KMS-11 (cell line): ENCODE measurements at regions not wholly inside any gene's neighbourhood (a gene's known extent, or its start where the extent isn't known, plus 50 kb on each side); places are given as distances from the start of the nearest gene placed in this dataset.
"Not testable (repeated sequence)": the region's sequence is repeated elsewhere in the genome, so short reads cannot be mapped to it uniquely, and the experiment has no call there.

Experiments
- H2AFZ ChIP-seq: fragments of 200-600 bp; sonication (generic); 2 replicates; pipeline ENCODE4 v1.6.1; 2016; ENCODE audit warnings: antibody characterized with exemption, mixed run types, low read depth
- H3K27ac ChIP-seq: fragments of 200-600 bp; sonication (generic); 2 replicates; pipeline ENCODE4 v1.6.1; 2016; ENCODE audit warnings: mild to moderate bottlenecking, mixed run types
- H3K27me3 ChIP-seq: fragments of 200-600 bp; sonication (generic); 2 replicates; pipeline ENCODE4 v1.6.1; 2017; ENCODE audit warnings: mild to moderate bottlenecking, low read depth, mixed run types, moderate library complexity; ENCODE audit not compliant: insufficient read depth
- H3K36me3 ChIP-seq: fragments of 200-600 bp; sonication (generic); 2 replicates; pipeline ENCODE4 v1.6.1; 2017; ENCODE audit warnings: mild to moderate bottlenecking, mixed run types; ENCODE audit not compliant: insufficient read depth
- H3K4me1 ChIP-seq: fragments of 200-600 bp; sonication (generic); 2 replicates; pipeline ENCODE4 v1.6.1; 2016; ENCODE audit warnings: mild to moderate bottlenecking, low read depth, mixed run types; ENCODE audit not compliant: poor library complexity, severe bottlenecking
- H3K4me2 ChIP-seq: fragments of 200-600 bp; sonication (generic); 2 replicates; pipeline ENCODE4 v1.7.0; 2016; ENCODE audit warnings: mild to moderate bottlenecking, mixed run types
- H3K4me3 ChIP-seq: fragments of 200-600 bp; sonication (generic); IDR thresholded peaks from 2 replicates; pipeline ENCODE4 v1.6.1; 2017; ENCODE audit warnings: low read depth, low read length, mixed read lengths; ENCODE audit not compliant: insufficient read depth
- H3K79me2 ChIP-seq: fragments of 200-600 bp; sonication (generic); 2 replicates; pipeline ENCODE4 v1.6.1; 2016; ENCODE audit warnings: low read depth, mixed run types; ENCODE audit not compliant: insufficient read depth
- H3K9ac ChIP-seq: fragments of 200-600 bp; sonication (generic); 2 replicates; pipeline ENCODE4 v1.6.1; 2016; ENCODE audit warnings: mild to moderate bottlenecking, mixed run types
- H4K20me1 ChIP-seq: fragments of 200-600 bp; sonication (generic); 2 replicates; pipeline ENCODE4 v1.6.1; 2016; ENCODE audit warnings: mild to moderate bottlenecking, mixed run types; ENCODE audit not compliant: insufficient read depth
- TF ChIP-seq, protein P1 (sequence below): fragments of 200-600 bp; sonication (generic); conservative IDR thresholded peaks from 2 replicates; pipeline ENCODE4 v1.6.1; 2017; ENCODE audit warnings: low read depth, mild to moderate bottlenecking, antibody characterized with exemption, low read length, moderate library complexity, mixed read lengths

GRCh38 chr5:82975396-82975795 is 101.8 kb downstream of the TMEM167A start:
- Histone ChIP-seq H3K9ac (no peak overlapping the region), H3K4me3 (no peak overlapping the region), H3K27ac (no peak overlapping the region), H3K4me2 (no peak overlapping the region), H3K79me2 (no peaks in the 10 kb centered on the region), H3K36me3 (no peaks in the 10 kb centered on the region), H2AFZ (no peak overlapping the region), H3K27me3 (no peaks in the 10 kb centered on the region), H4K20me1 (no peaks in the 10 kb centered on the region), H3K4me1 (no peaks in the 10 kb centered on the region)
- TF ChIP-seq, protein P1, sequence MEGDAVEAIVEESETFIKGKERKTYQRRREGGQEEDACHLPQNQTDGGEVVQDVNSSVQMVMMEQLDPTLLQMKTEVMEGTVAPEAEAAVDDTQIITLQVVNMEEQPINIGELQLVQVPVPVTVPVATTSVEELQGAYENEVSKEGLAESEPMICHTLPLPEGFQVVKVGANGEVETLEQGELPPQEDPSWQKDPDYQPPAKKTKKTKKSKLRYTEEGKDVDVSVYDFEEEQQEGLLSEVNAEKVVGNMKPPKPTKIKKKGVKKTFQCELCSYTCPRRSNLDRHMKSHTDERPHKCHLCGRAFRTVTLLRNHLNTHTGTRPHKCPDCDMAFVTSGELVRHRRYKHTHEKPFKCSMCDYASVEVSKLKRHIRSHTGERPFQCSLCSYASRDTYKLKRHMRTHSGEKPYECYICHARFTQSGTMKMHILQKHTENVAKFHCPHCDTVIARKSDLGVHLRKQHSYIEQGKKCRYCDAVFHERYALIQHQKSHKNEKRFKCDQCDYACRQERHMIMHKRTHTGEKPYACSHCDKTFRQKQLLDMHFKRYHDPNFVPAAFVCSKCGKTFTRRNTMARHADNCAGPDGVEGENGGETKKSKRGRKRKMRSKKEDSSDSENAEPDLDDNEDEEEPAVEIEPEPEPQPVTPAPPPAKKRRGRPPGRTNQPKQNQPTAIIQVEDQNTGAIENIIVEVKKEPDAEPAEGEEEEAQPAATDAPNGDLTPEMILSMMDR, result no peak

DNA sequence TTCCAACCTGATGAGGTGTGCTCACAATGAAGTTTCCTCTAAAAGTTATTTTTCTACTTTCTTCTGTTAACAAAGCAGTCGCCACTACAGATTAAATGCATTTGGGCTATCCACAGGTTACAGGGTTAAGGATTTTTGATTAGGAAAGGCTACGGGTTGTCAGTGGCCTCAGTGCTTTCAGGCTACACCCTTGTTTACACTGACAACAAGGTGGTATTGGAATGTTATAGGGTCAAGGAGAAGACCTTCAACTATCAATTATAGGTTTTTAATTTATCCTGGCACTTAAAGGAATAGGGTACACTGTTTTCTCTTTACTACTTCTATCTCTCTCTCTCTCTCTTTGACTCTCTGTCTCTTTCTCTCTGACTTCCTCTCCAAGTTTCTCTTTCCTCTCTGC is 102.8 kb downstream of the TMEM167A start:
- H3K4me2 ChIP-seq, H2AFZ ChIP-seq, H4K20me1 ChIP-seq, H3K4me1 ChIP-seq, H3K27ac ChIP-seq, H3K36me3 ChIP-seq, H3K27me3 ChIP-seq, H3K79me2 ChIP-seq, H3K4me3 ChIP-seq, H3K9ac ChIP-seq: not testable (repeated sequence)

DNA sequence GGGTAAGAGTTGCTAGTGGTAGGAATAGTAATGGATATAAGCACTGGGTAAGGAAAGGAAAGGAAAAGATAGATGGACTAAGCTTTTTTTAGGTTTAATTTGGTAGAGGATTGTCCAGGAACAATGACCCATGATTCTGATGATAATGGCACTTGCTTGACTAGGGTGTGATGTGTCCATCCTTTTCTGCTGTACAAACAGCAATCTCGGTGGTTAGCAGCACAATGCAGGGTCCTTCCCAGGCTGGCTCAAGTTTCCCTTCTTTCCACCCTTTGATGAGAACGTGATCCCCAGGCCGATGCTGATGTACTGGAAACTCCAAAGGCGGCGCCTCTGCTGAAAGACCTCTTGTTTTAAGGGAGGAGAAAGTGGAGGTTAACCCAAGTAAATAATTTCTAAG is 105.3 kb downstream of the TMEM167A start:
- Histone ChIP-seq H3K4me1 (no peaks in the 10 kb centered on the region), H3K36me3 (no peaks in the 10 kb centered on the region), H3K27ac (no peak overlapping the region), H3K4me2 (no peak overlapping the region), H3K4me3 (no peak overlapping the region), H4K20me1 (no peaks in the 10 kb centered on the region), H2AFZ (no peak overlapping the region), H3K79me2 (no peaks in the 10 kb centered on the region), H3K9ac (no peak overlapping the region), H3K27me3 (no peaks in the 10 kb centered on the region)
- TF ChIP-seq, protein P1, result no peak

DNA sequence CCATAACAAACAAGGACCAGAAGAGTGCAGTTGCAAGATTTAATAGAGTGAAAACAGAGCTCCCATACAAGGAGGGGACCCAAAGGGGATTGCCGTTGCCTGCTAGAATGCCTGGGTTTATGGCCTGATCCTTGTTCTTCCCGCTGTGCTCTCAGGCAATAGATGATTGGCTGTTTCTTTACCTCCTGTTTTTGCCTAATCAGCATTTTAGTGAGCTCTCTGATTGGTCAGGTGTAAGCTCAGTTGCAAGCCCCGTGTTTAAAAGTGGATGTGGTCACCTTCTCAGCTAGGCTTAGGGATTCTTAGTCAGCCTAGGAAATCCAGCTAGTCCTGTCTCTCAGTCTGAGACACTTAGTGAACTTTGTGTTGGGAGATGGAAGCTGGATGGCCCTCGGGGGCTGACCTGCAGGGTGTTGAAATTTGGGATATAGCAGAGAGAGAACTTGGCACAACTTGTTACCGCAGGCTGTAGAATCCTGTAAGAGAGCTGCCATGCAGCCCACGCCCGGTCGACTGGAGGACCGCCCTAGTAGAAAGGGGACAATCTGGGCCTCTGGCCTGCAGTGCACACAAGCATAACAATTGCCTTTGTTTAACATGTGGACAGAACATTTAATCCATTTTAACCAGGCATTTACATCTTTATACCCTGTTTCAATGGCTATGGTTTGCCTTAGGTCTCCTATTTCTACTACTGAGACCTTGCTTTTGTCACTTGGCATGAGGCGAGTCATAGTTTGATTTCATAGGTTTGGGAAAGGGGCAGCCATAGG is 106.0 kb downstream of the TMEM167A start:
- H3K4me3 ChIP-seq, H2AFZ ChIP-seq, H3K27me3 ChIP-seq, H3K4me1 ChIP-seq, H3K4me2 ChIP-seq, H3K9ac ChIP-seq, H4K20me1 ChIP-seq, H3K79me2 ChIP-seq, H3K36me3 ChIP-seq, H3K27ac ChIP-seq: not testable (repeated sequence)

- not testable (repeated sequence) for H3K4me3 ChIP-seq, H3K4me1 ChIP-seq, H2AFZ ChIP-seq, H3K79me2 ChIP-seq, H4K20me1 ChIP-seq, H3K4me2 ChIP-seq, H3K36me3 ChIP-seq, H3K9ac ChIP-seq, H3K27ac ChIP-seq, H3K27me3 ChIP-seq
Observed at GRCh38 chr5:82969221-82969976, 107.8 kb downstream of the TMEM167A start.
